Astrocyte of the cerebellum (primary cell): ENCODE measurements at regions not wholly inside any gene's neighbourhood (a gene's known extent, or its start where the extent isn't known, plus 50 kb on each side); places are given as distances from the start of the nearest gene placed in this dataset.

Experiments
- DNase-seq: peaks from one replicate; pipeline ENCODE4 v3.0.0-alpha.2; 2011; ENCODE audit warnings: low read depth
- H3K4me3 ChIP-seq: 2 replicates; pipeline ENCODE4 v1.5.1; 2011; ENCODE audit warnings: mild to moderate bottlenecking, low read depth, low read length, moderate library complexity
- CTCF ChIP-seq: IDR thresholded peaks from 2 replicates; pipeline ENCODE4 v1.5.1; 2012; ENCODE audit warnings: low read length, low read depth, moderate library complexity, mild to moderate bottlenecking; ENCODE audit errors: missing control alignments
- in situ Hi-C: cut with HindIII; loops from 2 replicates; pipeline ENCODE4 v1.10.0; 2017; ENCODE audit warnings: low sequenced_read_pairs

- in situ Hi-C loops, result no loop called here
- TF ChIP-seq CTCF, result no peak
- DNase-seq, result no peak
- no peak overlapping the region for H3K4me3 ChIP-seq
Observed at GRCh38 chr15:70379134-70379533, 281.4 kb upstream of the TLE3 start.

GRCh38 chr15:70378126-70379031, 280.7 kb upstream of the TLE3 start:
- H3K4me3 ChIP-seq, result no peak overlapping the region
- no peak for TF ChIP-seq CTCF
- in situ Hi-C loops, result no loop called here
- DNase-seq, result no peak

GRCh38 chr15:70376929-70377691, 279.4 kb upstream of the TLE3 start:
- peak; percentile 48 for DNase-seq
- no peak overlapping the region for H3K4me3 ChIP-seq
- in situ Hi-C loops, result no loop called here
- TF ChIP-seq CTCF, result no peak

GRCh38 chr15:70376031-70376928, 278.6 kb upstream of the TLE3 start:
- in situ Hi-C loops, result no loop called here
- no peak for DNase-seq
- no peak overlapping the region for H3K4me3 ChIP-seq
- TF ChIP-seq CTCF, result no peak

- no peak for DNase-seq
- in situ Hi-C loops, result no loop called here
- no peak for TF ChIP-seq CTCF
- no peak overlapping the region for H3K4me3 ChIP-seq
Observed at GRCh38 chr15:70375586-70375985, 277.9 kb upstream of the TLE3 start.

- in situ Hi-C loops, result no loop called here
- H3K4me3 ChIP-seq, result no peak overlapping the region
- DNase-seq, result no peak
- no peak for TF ChIP-seq CTCF
Observed at GRCh38 chr15:70375006-70375431, 277.3 kb upstream of the TLE3 start.
